ENCODE measurements at regions not wholly inside any gene's neighbourhood (a gene's known extent, or its start where the extent isn't known, plus 50 kb on each side); places are given as distances from the start of the nearest gene placed in this dataset.

- TF ChIP-seq, protein P1, sequence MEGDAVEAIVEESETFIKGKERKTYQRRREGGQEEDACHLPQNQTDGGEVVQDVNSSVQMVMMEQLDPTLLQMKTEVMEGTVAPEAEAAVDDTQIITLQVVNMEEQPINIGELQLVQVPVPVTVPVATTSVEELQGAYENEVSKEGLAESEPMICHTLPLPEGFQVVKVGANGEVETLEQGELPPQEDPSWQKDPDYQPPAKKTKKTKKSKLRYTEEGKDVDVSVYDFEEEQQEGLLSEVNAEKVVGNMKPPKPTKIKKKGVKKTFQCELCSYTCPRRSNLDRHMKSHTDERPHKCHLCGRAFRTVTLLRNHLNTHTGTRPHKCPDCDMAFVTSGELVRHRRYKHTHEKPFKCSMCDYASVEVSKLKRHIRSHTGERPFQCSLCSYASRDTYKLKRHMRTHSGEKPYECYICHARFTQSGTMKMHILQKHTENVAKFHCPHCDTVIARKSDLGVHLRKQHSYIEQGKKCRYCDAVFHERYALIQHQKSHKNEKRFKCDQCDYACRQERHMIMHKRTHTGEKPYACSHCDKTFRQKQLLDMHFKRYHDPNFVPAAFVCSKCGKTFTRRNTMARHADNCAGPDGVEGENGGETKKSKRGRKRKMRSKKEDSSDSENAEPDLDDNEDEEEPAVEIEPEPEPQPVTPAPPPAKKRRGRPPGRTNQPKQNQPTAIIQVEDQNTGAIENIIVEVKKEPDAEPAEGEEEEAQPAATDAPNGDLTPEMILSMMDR (IDR thresholded peaks at IDR 0.05; ENCODE audit: low read depth, low read length): no peak
- TF ChIP-seq MYC (IDR thresholded peaks at IDR 0.05; ENCODE audit: low read depth, low read length) (no peak), POLR2A (IDR thresholded peaks at IDR 0.05; ENCODE audit: extremely low read depth, insufficient read length) (no peak), MAX (IDR thresholded peaks at IDR 0.05; ENCODE audit: low read depth, low read length) (no peak)
Observed at GRCh38 chr3:72494626-72495025, 353.6 kb downstream of the SHQ1 start.
